PC-3 (cell line): ENCODE measurements at regions not wholly inside any gene's neighbourhood (a gene's known extent, or its start where the extent isn't known, plus 50 kb on each side); places are given as distances from the start of the nearest gene placed in this dataset.

Experiments used
- EZH2phosphoT487 ChIP-seq: fragments of 300-600 bp; sonication (generic); IDR thresholded peaks from 2 replicates; pipeline ENCODE4 v1.6.1; 2018; ENCODE audit warnings: mild to moderate bottlenecking, antibody characterized with exemption, low read length, borderline replicate concordance
- TF ChIP-seq, protein P1 (sequence below): fragments of 300-600 bp; sonication (generic); conservative IDR thresholded peaks from 2 replicates; pipeline ENCODE4 v1.5.1; 2017; ENCODE audit warnings: antibody characterized with exemption, low read depth, mild to moderate bottlenecking, low read length

DNA sequence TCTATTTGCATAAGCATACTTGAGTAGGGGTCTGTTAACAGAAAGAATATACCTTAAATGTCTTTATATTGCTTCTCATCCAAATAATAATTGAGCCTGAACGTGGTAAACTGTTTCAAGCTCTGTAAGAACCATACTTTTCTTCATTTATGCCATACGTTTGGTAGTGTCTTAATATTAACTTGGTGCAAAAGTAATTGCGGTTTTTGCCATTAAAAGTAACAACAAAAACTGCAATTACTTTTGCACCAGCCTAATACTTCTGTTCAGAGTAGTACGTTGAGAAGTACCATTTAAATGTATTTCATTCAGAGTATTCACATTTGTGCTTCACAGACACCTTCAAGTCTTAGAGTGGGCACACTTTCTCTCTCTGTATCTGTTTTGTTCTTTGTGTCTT lies 60.5 kb downstream of the DDIT4L start:
- TF ChIP-seq, protein P1, sequence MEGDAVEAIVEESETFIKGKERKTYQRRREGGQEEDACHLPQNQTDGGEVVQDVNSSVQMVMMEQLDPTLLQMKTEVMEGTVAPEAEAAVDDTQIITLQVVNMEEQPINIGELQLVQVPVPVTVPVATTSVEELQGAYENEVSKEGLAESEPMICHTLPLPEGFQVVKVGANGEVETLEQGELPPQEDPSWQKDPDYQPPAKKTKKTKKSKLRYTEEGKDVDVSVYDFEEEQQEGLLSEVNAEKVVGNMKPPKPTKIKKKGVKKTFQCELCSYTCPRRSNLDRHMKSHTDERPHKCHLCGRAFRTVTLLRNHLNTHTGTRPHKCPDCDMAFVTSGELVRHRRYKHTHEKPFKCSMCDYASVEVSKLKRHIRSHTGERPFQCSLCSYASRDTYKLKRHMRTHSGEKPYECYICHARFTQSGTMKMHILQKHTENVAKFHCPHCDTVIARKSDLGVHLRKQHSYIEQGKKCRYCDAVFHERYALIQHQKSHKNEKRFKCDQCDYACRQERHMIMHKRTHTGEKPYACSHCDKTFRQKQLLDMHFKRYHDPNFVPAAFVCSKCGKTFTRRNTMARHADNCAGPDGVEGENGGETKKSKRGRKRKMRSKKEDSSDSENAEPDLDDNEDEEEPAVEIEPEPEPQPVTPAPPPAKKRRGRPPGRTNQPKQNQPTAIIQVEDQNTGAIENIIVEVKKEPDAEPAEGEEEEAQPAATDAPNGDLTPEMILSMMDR = no peak
- no peak for TF ChIP-seq EZH2phosphoT487
